Activated CD4-positive, alpha-beta T cell treated with anti-CD3 and anti-CD28 coated beads for 36 hours (primary cell): ENCODE measurements at regions not wholly inside any gene's neighbourhood (a gene's known extent, or its start where the extent isn't known, plus 50 kb on each side); places are given as distances from the start of the nearest gene placed in this dataset.

ENCODE experiments used
- ATAC-seq: fragments of 200-7000 bp; cut with Tn5 transposase; one replicate; pipeline ENCODE4 v1.10.0; 2021; ENCODE audit warnings: mild to moderate bottlenecking, moderate library complexity
- CTCF ChIA-PET: fragments of 350-600 bp; sonication (Branson Sonifier 250); formaldehyde crosslinking; loops from one replicate; lab custom pipeline; 2021; ENCODE audit warnings: antibody characterized with exemption; lab: Charles Lee
- POLR2A ChIA-PET: fragments of 350-600 bp; sonication (Branson Sonifier 250); formaldehyde crosslinking; loops from one replicate; lab custom pipeline; 2021; ENCODE audit warnings: antibody characterized with exemption, inconsistent platforms; lab: Charles Lee
- DNase-seq: peaks from one replicate; pipeline ENCODE4 v3.0.0-alpha.2; 2020
- H3K27ac Mint-ChIP-seq: one replicate; pipeline ENCODE4 v1.8.0; 2021; ENCODE audit warnings: mixed read lengths
- H3K27me3 Mint-ChIP-seq: one replicate; pipeline ENCODE4 v1.8.0; 2021; ENCODE audit warnings: mixed read lengths
- H3K36me3 Mint-ChIP-seq: one replicate; pipeline ENCODE4 v1.8.0; 2021; ENCODE audit warnings: low read depth, mixed read lengths
- H3K4me1 Mint-ChIP-seq: one replicate; pipeline ENCODE4 v1.8.0; 2021; ENCODE audit warnings: mixed read lengths
- H3K4me3 Mint-ChIP-seq: one replicate; pipeline ENCODE4 v1.8.0; 2021; ENCODE audit warnings: mild to moderate bottlenecking, moderate library complexity, mixed read lengths
- H3K9me3 Mint-ChIP-seq: one replicate; pipeline ENCODE4 v1.8.0; 2021; ENCODE audit warnings: low read depth, mixed read lengths
- intact Hi-C, 2 experiments: fragments of 100-400 bp; cut with DNase I in 1 of 2; cut with micrococcal nuclease in 1 of 2; formaldehyde crosslinking; loops; one replicate each; pipeline versions ENCODE4 v1.14.2 to v1.15.1; 2022 to 2024; cut with DNase I, micrococcal nuclease

DNA sequence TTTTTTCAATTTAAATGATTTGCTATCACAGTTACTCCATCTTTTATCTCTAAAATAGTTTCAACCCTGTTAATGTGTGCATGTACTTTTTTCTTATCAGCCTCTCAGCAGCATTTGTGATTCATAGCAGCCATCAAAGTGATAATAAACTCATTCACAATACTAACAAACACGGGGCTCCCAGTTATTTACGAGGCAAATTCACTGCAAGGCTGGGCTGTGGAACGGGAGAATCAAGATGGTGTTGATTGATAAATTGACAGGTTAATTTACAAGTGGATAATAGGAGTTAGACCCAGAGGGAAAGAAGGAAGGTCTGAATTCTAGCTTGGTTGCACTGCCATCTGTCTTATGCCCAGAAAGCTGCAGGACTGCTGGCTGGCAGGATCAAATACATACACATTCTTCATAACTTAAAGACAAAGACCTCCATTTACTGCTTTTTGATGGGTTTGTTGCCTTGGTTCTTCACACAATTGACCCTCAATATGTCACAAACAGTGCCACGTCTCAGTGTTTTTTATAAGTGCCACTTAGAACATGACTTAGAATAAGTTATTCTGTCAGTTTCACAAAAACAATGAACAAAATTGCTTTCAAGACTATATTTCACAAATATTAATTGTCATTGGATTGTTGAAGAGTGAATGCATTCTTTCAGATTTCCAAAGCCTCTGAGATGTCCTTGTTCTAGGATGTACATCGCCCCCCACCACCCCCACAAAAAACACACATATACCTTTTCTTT is 562.8 kb downstream of the NR2F2 start:
- H3K4me3 Mint-ChIP-seq: no peak overlapping the region
- H3K27ac Mint-ChIP-seq: no peak overlapping the region
- DNase-seq: peak; percentile 5
- H3K27me3 Mint-ChIP-seq: no peaks in the 10 kb centered on the region
- H3K36me3 Mint-ChIP-seq: no peaks in the 10 kb centered on the region
- intact Hi-C loops: loop anchor here in 1 of 2 experiments (10.0 kb wide), 1 partner anchor 539 kb away; no protein-coding TSS in a partner anchor
- ChIA-PET CTCF (no interaction called here), POLR2A (no interaction called here)
- peaks cover 14% of the 10 kb centered on the region for H3K4me1 Mint-ChIP-seq
- no peak for ATAC-seq
- H3K9me3 Mint-ChIP-seq: no peaks in the 10 kb centered on the region

GRCh38 chr15:96894659-96895058 is 564.2 kb downstream of the NR2F2 start:
- no peak for DNase-seq
- no peak for ATAC-seq
- ChIA-PET CTCF (no interaction called here), POLR2A (no interaction called here)
- H3K27me3 Mint-ChIP-seq: no peaks in the 10 kb centered on the region
- H3K27ac Mint-ChIP-seq: no peak overlapping the region
- H3K9me3 Mint-ChIP-seq: no peaks in the 10 kb centered on the region
- intact Hi-C loops: loop anchor here in 1 of 2 experiments (10.0 kb wide), 1 partner anchor 540 kb away; no protein-coding TSS in a partner anchor
- no peaks in the 10 kb centered on the region for H3K36me3 Mint-ChIP-seq
- peaks cover 11% of the 10 kb centered on the region for H3K4me1 Mint-ChIP-seq
- H3K4me3 Mint-ChIP-seq: no peak overlapping the region

DNA sequence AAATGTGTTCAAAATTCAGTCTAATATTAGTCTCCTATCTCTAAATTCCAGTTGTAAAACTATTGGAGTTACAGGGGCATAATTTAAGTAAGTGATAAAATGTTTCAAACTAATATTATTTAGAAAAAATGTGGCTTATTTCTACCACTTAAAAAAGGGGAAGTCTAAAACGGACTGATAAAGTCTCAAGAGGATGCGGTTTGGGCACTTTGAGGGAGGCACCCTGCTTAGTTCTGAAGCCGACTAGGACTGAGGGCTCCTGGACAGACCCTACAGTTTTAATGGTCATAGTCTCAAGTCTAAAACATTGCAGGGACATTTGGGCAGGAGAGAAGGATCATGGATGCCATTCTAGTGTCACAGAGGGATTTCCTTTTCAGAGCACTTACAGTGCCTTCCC is 566.3 kb downstream of the NR2F2 start:
- no peak overlapping the region for H3K27ac Mint-ChIP-seq
- intact Hi-C loops: loop anchor here in 1 of 2 experiments (10.0 kb wide), 1 partner anchor 542 kb away; no protein-coding TSS in a partner anchor
- H3K4me1 Mint-ChIP-seq: no peaks in the 10 kb centered on the region
- POLR2A ChIA-PET: no interaction called here
- CTCF ChIA-PET: interaction anchor here (1.3 kb wide), 1 partner anchor 12 kb away, joined by 3 read pairs; no protein-coding TSS in a partner anchor
- ATAC-seq: no peak
- no peaks in the 10 kb centered on the region for H3K36me3 Mint-ChIP-seq
- no peaks in the 10 kb centered on the region for H3K27me3 Mint-ChIP-seq
- peaks cover 8% of the 10 kb centered on the region for H3K9me3 Mint-ChIP-seq
- no peak overlapping the region for H3K4me3 Mint-ChIP-seq
- DNase-seq: no peak

DNA sequence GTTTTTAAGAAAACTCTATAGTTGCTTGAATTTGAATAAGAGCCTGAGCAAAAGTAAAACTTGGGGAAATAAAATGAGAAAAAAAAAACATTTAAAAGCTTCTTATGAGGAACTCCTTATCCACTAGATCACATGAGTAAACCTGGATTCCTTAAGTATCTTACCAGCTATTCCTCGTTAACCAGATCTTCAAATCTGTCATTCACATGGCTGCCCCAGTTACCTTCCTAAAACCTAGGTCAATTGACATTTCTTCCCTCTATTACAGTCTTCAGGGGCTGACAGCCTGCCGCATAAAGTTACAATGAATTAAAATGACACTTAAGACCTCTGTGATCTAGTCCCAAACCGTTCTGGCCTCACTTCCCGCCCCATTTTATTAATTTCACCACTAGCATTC is 583.6 kb downstream of the NR2F2 start:
- no peaks in the 10 kb centered on the region for H3K36me3 Mint-ChIP-seq
- H3K27me3 Mint-ChIP-seq: no peaks in the 10 kb centered on the region
- H3K4me3 Mint-ChIP-seq: no peak overlapping the region
- POLR2A ChIA-PET: no interaction called here
- ATAC-seq (no peak), DNase-seq (no peak)
- H3K27ac Mint-ChIP-seq: no peak overlapping the region
- peaks cover 11% of the 10 kb centered on the region for H3K9me3 Mint-ChIP-seq
- intact Hi-C loops: no loop called here
- CTCF ChIA-PET: no interaction called here
- H3K4me1 Mint-ChIP-seq: no peaks in the 10 kb centered on the region

DNA sequence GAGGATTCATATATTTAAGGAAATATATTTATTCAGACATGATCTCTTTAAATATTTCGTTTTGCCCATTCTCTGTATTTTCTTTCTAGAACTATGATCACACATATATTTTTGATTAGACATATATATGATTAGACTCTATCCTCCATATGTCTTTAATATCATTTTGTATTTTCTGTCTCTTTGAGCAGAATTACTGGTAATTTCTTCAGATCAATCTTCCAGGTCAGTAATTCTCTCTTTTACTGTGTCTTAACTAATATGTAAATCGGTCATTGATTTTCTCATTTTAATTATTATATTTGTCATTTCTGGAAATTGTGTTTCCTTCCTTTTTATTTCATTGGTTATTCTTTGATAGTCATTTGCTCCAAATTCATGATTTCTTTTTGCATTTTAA is 586.2 kb downstream of the NR2F2 start:
- H3K4me3 Mint-ChIP-seq: no peak overlapping the region
- intact Hi-C loops: no loop called here
- peaks cover 15% of the 10 kb centered on the region for H3K9me3 Mint-ChIP-seq
- H3K27ac Mint-ChIP-seq: no peak overlapping the region
- ATAC-seq (no peak), DNase-seq (no peak)
- no peaks in the 10 kb centered on the region for H3K27me3 Mint-ChIP-seq
- no peaks in the 10 kb centered on the region for H3K36me3 Mint-ChIP-seq
- CTCF ChIA-PET: no interaction called here
- POLR2A ChIA-PET: no interaction called here
- H3K4me1 Mint-ChIP-seq: no peaks in the 10 kb centered on the region

- ChIA-PET POLR2A (no interaction called here), CTCF (interaction anchor here (0.5 kb wide), 1 partner anchor 16 kb away, joined by 3 read pairs; no protein-coding TSS in a partner anchor)
- DNase-seq (no peak), ATAC-seq (no peak)
- Mint-ChIP-seq H3K4me1 (no peaks in the 10 kb centered on the region), H3K36me3 (no peaks in the 10 kb centered on the region), H3K9me3 (peaks cover 5% of the 10 kb centered on the region), H3K27ac (no peak overlapping the region), H3K27me3 (no peaks in the 10 kb centered on the region), H3K4me3 (no peak overlapping the region)
- intact Hi-C loops: no loop called here
Measured at GRCh38 chr15:96924570-96924969, 594.1 kb downstream of the NR2F2 start.

DNA sequence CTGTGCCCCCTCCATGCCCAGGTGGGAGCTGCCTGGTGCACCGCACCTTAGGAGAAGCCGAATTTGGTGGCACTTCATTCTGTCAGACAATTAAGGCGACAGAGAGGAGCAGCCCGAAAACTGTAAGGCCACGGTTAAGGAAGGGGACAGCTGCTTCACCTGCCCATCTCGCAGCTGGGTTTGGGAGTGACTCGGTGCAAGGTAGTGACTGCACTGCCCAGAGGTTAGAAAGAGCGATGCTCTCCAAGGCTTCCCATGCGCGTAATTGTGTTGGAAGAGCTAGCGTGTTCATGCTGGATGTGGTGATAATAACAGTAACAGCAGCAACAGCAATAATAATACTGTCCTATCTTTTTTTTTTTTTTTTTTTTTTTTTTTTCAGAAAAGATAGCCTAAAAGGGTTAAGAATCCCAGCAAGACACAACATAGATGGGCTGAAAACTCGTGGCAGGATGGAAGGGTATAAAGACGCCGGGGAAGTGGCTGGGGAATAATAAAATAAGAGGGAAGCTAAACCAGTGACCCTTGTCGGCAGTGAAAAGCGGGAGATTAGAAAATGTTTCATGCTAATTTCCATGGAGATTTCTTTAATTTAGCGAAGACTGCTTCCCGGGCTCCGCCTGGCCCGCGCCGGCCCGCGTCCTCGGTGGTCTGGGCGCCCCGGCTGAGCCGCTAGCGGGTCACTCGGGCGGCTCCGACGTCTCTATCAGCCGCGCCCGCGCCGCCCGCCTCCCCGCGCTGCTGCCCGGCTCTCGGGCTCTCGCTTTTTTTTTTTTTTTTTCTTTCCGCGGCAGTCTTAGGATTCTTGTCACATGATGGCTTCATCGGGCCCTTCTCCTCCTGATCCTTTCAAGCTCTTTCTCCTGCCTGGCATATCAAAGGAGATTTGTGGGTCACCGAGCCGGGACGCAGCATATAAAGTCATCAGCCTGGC is 617.1 kb downstream of the NR2F2 start:
- CTCF ChIA-PET: no interaction called here
- no peak for DNase-seq
- intact Hi-C loops: no loop called here
- Mint-ChIP-seq H3K27ac (no peak overlapping the region), H3K27me3 (peaks cover 26% of the 10 kb centered on the region), H3K4me1 (no peaks in the 10 kb centered on the region), H3K36me3 (no peaks in the 10 kb centered on the region), H3K9me3 (no peaks in the 10 kb centered on the region), H3K4me3 (no peak overlapping the region)
- POLR2A ChIA-PET: no interaction called here
- no peak for ATAC-seq

- intact Hi-C loops: no loop called here
- Mint-ChIP-seq H3K27ac (no peak overlapping the region), H3K36me3 (no peaks in the 10 kb centered on the region), H3K4me1 (no peaks in the 10 kb centered on the region), H3K4me3 (no peak overlapping the region), H3K27me3 (peaks cover 26% of the 10 kb centered on the region), H3K9me3 (no peaks in the 10 kb centered on the region)
- DNase-seq (no peak), ATAC-seq (no peak)
- POLR2A ChIA-PET: no interaction called here
- CTCF ChIA-PET: no interaction called here
Measured at GRCh38 chr15:96948981-96949380, 618.5 kb downstream of the NR2F2 start.

- Mint-ChIP-seq H3K36me3 (no peaks in the 10 kb centered on the region), H3K9me3 (peaks cover 14% of the 10 kb centered on the region), H3K27ac (no peak overlapping the region), H3K4me1 (no peaks in the 10 kb centered on the region), H3K4me3 (no peak overlapping the region), H3K27me3 (no peaks in the 10 kb centered on the region)
- no peak for DNase-seq
- no peak for ATAC-seq
- ChIA-PET CTCF (no interaction called here), POLR2A (interaction anchor here (0.6 kb wide), 1 partner anchor 881 kb away, joined by 3 read pairs; no protein-coding TSS in a partner anchor)
- intact Hi-C loops: no loop called here
Measured at GRCh38 chr15:96958721-96959120, 628.2 kb downstream of the NR2F2 start.

GRCh38 chr15:96959501-96959900 is 629.0 kb downstream of the NR2F2 start:
- intact Hi-C loops: no loop called here
- Mint-ChIP-seq H3K27me3 (no peaks in the 10 kb centered on the region), H3K36me3 (no peaks in the 10 kb centered on the region), H3K4me3 (no peak overlapping the region), H3K4me1 (no peaks in the 10 kb centered on the region), H3K9me3 (peaks cover 11% of the 10 kb centered on the region), H3K27ac (no peak overlapping the region)
- DNase-seq: no peak
- ATAC-seq: no peak
- ChIA-PET CTCF (no interaction called here), POLR2A (no interaction called here)

GRCh38 chr15:96960711-96961480 is 630.4 kb downstream of the NR2F2 start:
- DNase-seq (no peak), ATAC-seq (no peak)
- POLR2A ChIA-PET: no interaction called here
- Mint-ChIP-seq H3K36me3 (no peaks in the 10 kb centered on the region), H3K27ac (no peak overlapping the region), H3K4me3 (no peak overlapping the region), H3K27me3 (no peaks in the 10 kb centered on the region), H3K4me1 (no peaks in the 10 kb centered on the region), H3K9me3 (peaks cover 10% of the 10 kb centered on the region)
- intact Hi-C loops: no loop called here
- CTCF ChIA-PET: no interaction called here
